ENCODE measurements at regions not wholly inside any gene's neighbourhood (a gene's known extent, or its start where the extent isn't known, plus 50 kb on each side); places are given as distances from the start of the nearest gene placed in this dataset.
A peak's percentile ranks its signal among the peaks of the same experiment; 100 is the strongest.

GRCh38 chr9:38318759-38319495 is 73.6 kb upstream of the ALDH1B1 start:
- 26% methylated on average over 13 of the region's 13 CpGs for WGBS
- Histone ChIP-seq H3K9me3 (no peaks in the 10 kb centered on the region), H3K27ac (replicated peaks in 1 of 4) (peak overlapping the region; percentile 28 to 71 (median 64)), H3K4me3 (peak overlapping the region; percentile 23 to 39 (median 29)), H3K36me3 (no peaks in the 10 kb centered on the region), H3K27me3 (no peaks in the 10 kb centered on the region), H3K4me1 (peaks cover 0 to 19% (median 17%) of the 10 kb centered on the region in 4 donors)
- TF ChIP-seq CTCF (IDR thresholded peaks at IDR 0.05) (no peak), POLR2AphosphoS5 (IDR thresholded peaks at IDR 0.05) (no peak), POLR2A (IDR thresholded peaks at IDR 0.05; ENCODE audit: low read depth) (no peak), EP300 (IDR thresholded peaks at IDR 0.05) (peak; percentile 48)
- DNase-seq (ENCODE audit: extremely low spot score), result no peak
- intact Hi-C loops (cut with DNase I), result no loop called here

- WGBS, result 79% methylated on average over 6 of the region's 6 CpGs
- H3K36me3 ChIP-seq, result no peaks in the 10 kb centered on the region
- no peak overlapping the region for H3K27ac ChIP-seq (replicated peaks in 1 of 4)
- no peak for DNase-seq (ENCODE audit: extremely low spot score)
- TF ChIP-seq CTCF (IDR thresholded peaks at IDR 0.05) (no peak), POLR2A (IDR thresholded peaks at IDR 0.05; ENCODE audit: low read depth) (no peak), EP300 (IDR thresholded peaks at IDR 0.05) (no peak)
- peaks cover 2 to 27% (median 23%) of the 10 kb centered on the region in 4 donors for H3K4me1 ChIP-seq
- no peak overlapping the region for H3K4me3 ChIP-seq
- intact Hi-C loops (cut with DNase I), result no loop called here
- H3K9me3 ChIP-seq, result no peaks in the 10 kb centered on the region
- no peaks in the 10 kb centered on the region for H3K27me3 ChIP-seq
Observed at GRCh38 chr9:38316166-38316780, 76.2 kb upstream of the ALDH1B1 start.

- H3K9me3 ChIP-seq, result no peaks in the 10 kb centered on the region
- TF ChIP-seq EP300 (IDR thresholded peaks at IDR 0.05) (no peak), POLR2A (IDR thresholded peaks at IDR 0.05; ENCODE audit: low read depth) (no peak), CTCF (IDR thresholded peaks at IDR 0.05) (no peak), POLR2AphosphoS5 (IDR thresholded peaks at IDR 0.05) (no peak)
- no peak overlapping the region for H3K27ac ChIP-seq (replicated peaks in 1 of 4)
- no peak for DNase-seq (ENCODE audit: extremely low spot score)
- no peaks in the 10 kb centered on the region for H3K27me3 ChIP-seq
- peaks cover 5 to 38% (median 34%) of the 10 kb centered on the region in 4 donors for H3K4me1 ChIP-seq
- 88% methylated on average over 9 of the region's 9 CpGs for WGBS
- no peak overlapping the region for H3K4me3 ChIP-seq
- intact Hi-C loops (cut with DNase I), result no loop called here
- H3K36me3 ChIP-seq, result no peaks in the 10 kb centered on the region
Observed at GRCh38 chr9:38315085-38315595, 77.4 kb upstream of the ALDH1B1 start.

- no peaks in the 10 kb centered on the region for H3K27me3 ChIP-seq
- no peaks in the 10 kb centered on the region for H3K9me3 ChIP-seq
- intact Hi-C loops (cut with DNase I), result no loop called here
- peaks cover 11 to 34% (median 30%) of the 10 kb centered on the region in 4 donors for H3K4me1 ChIP-seq
- H3K4me3 ChIP-seq, result no peak overlapping the region
- no peak for DNase-seq (ENCODE audit: extremely low spot score)
- H3K36me3 ChIP-seq, result no peaks in the 10 kb centered on the region
- no peak overlapping the region for H3K27ac ChIP-seq (replicated peaks in 1 of 4)
- TF ChIP-seq POLR2A (IDR thresholded peaks at IDR 0.05; ENCODE audit: low read depth) (no peak), CTCF (IDR thresholded peaks at IDR 0.05) (no peak)
- 64% methylated on average over 6 of the region's 6 CpGs for WGBS
Observed at GRCh38 chr9:38313421-38313820, 79.1 kb upstream of the ALDH1B1 start.
